HEK293 (cell line): ENCODE measurements at regions not wholly inside any gene's neighbourhood (a gene's known extent, or its start where the extent isn't known, plus 50 kb on each side); places are given as distances from the start of the nearest gene placed in this dataset.

Experiments
- CTCF ChIA-PET: fragments of 350-600 bp; formaldehyde crosslinking; extraction: SDS; loops from one replicate; lab custom pipeline; 2021; ENCODE audit warnings: antibody characterized with exemption; lab: Yijun Ruan, JAX
- POLR2A ChIA-PET: fragments of 300-600 bp; formaldehyde crosslinking; extraction: SDS; loops from one replicate; lab custom pipeline; 2020; ENCODE audit warnings: antibody characterized with exemption, inconsistent platforms; lab: Yijun Ruan, JAX
- H3K27ac ChIP-seq: fragments of 200-500 bp; sonication (Bioruptor generic); 2 replicates; pipeline ENCODE4 v1.5.1; 2014; ENCODE audit warnings: low read depth, low read length, control low read depth, inconsistent platforms; ENCODE audit errors: extremely low read depth
- H3K36me3 ChIP-seq, 2 experiments: fragments of 200-500 bp in 1 of 2; sonication (Bioruptor generic) in 1 of 2; 1 replicate in 1 of 2; 2 replicates in 1 of 2; pipeline ENCODE4 v1.5.1; 2014 to 2017; ENCODE audit warnings: inconsistent platforms in 2 of 2, low read length in 2 of 2; ENCODE audit not compliant: control insufficient read depth in 2 of 2, insufficient read depth in 1 of 2
- H3K4me1 ChIP-seq: fragments of 200-500 bp; sonication (Bioruptor generic); 2 replicates; pipeline ENCODE4 v1.5.1; 2014; ENCODE audit warnings: mild to moderate bottlenecking, low read length, inconsistent platforms; ENCODE audit not compliant: control insufficient read depth, insufficient read depth
- H3K4me3 ChIP-seq: 2 replicates; pipeline ENCODE4 v1.5.1; 2011; ENCODE audit warnings: low read depth, mild to moderate bottlenecking, control low read depth, low read length, moderate library complexity
- H3K9me3 ChIP-seq: fragments of 200-500 bp; sonication (Bioruptor generic); 2 replicates; pipeline ENCODE4 v1.5.1; 2014; ENCODE audit warnings: low read depth, low read length, inconsistent platforms; ENCODE audit not compliant: control insufficient read depth, insufficient read depth
- HOXD13 ChIP-seq: sonication (generic); formaldehyde crosslinking; IDR thresholded peaks from 2 replicates; pipeline ENCODE4 v1.8.0; 2022; ENCODE audit warnings: missing genetic modification reagents, borderline replicate concordance
- INSM2 ChIP-seq: fragments of 450-650 bp; formaldehyde crosslinking; IDR thresholded peaks from 2 replicates; pipeline ENCODE4 v1.5.1; 2016; ENCODE audit warnings: missing biosample characterization, missing genetic modification characterization
- KLF17 ChIP-seq: fragments of 450-650 bp; formaldehyde crosslinking; IDR thresholded peaks from 2 replicates; pipeline ENCODE4 v1.5.1; 2016; ENCODE audit warnings: missing biosample characterization, missing genetic modification characterization
- ZBTB44 ChIP-seq: fragments of 450-650 bp; IDR thresholded peaks from 2 replicates; pipeline ENCODE4 v1.5.1; 2018; ENCODE audit warnings: missing biosample characterization, mild to moderate bottlenecking, missing genetic modification characterization
- ZBTB7A ChIP-seq: fragments of 450-650 bp; formaldehyde crosslinking; IDR thresholded peaks from 2 replicates; pipeline ENCODE4 v1.5.1; 2016; ENCODE audit warnings: low read depth, missing biosample characterization, missing genetic modification characterization
- ZBTB8A ChIP-seq: fragments of 450-650 bp; formaldehyde crosslinking; IDR thresholded peaks from 2 replicates; pipeline ENCODE4 v1.5.1; 2016; ENCODE audit warnings: missing biosample characterization, missing genetic modification characterization
- ZEB2 ChIP-seq: fragments of 450-650 bp; formaldehyde crosslinking; IDR thresholded peaks from 2 replicates; pipeline ENCODE4 v1.5.1; 2016; ENCODE audit warnings: missing biosample characterization, missing genetic modification characterization
- ZNF174 ChIP-seq: fragments of 450-650 bp; formaldehyde crosslinking; IDR thresholded peaks from 2 replicates; pipeline ENCODE4 v1.5.0; 2017; ENCODE audit warnings: missing biosample characterization, mild to moderate bottlenecking, missing genetic modification characterization
- ZNF266 ChIP-seq: fragments of 450-650 bp; formaldehyde crosslinking; IDR thresholded peaks from 2 replicates; pipeline ENCODE4 v1.5.1; 2016; ENCODE audit warnings: missing biosample characterization, missing genetic modification characterization, low read depth
- ZNF274 ChIP-seq, 2 experiments: fragments of 200-500 bp in 1 of 2; fragments of 450-650 bp in 1 of 2; sonication (Bioruptor generic) in 1 of 2; formaldehyde crosslinking in 1 of 2; IDR thresholded peaks; 2 replicates each; pipeline versions ENCODE4 v1.5.1 to v1.6.1; 2014 to 2016; ENCODE audit warnings: borderline replicate concordance in 1 of 2, inconsistent platforms in 1 of 2, low read length in 1 of 2, missing biosample characterization in 1 of 2, missing genetic modification characterization in 1 of 2
- ZNF362 ChIP-seq: fragments of 450-650 bp; formaldehyde crosslinking; IDR thresholded peaks from 2 replicates; pipeline ENCODE4 v1.5.1; 2016; ENCODE audit warnings: missing biosample characterization, missing genetic modification characterization
- ZNF391 ChIP-seq: fragments of 450-650 bp; formaldehyde crosslinking; IDR thresholded peaks from 2 replicates; pipeline ENCODE4 v1.5.1; 2016; ENCODE audit warnings: low read depth, missing biosample characterization, missing genetic modification characterization, borderline replicate concordance
- ZNF398 ChIP-seq: fragments of 450-650 bp; formaldehyde crosslinking; IDR thresholded peaks from 2 replicates; pipeline ENCODE4 v1.5.1; 2017; ENCODE audit warnings: missing biosample characterization, missing genetic modification characterization
- ZNF521 ChIP-seq: fragments of 450-650 bp; formaldehyde crosslinking; IDR thresholded peaks from 2 replicates; pipeline ENCODE4 v1.5.1; 2017; ENCODE audit warnings: missing biosample characterization, mild to moderate bottlenecking, missing genetic modification characterization
- ZNF596 ChIP-seq: fragments of 450-650 bp; IDR thresholded peaks from 2 replicates; pipeline ENCODE4 v1.5.0; 2018; ENCODE audit warnings: missing biosample characterization, mild to moderate bottlenecking, missing genetic modification characterization, moderate library complexity
- ZNF624 ChIP-seq: fragments of 450-650 bp; formaldehyde crosslinking; IDR thresholded peaks from 2 replicates; pipeline ENCODE4 v1.5.1; 2017; ENCODE audit warnings: missing biosample characterization, missing genetic modification characterization
- ZNF747 ChIP-seq: fragments of 450-650 bp; formaldehyde crosslinking; IDR thresholded peaks from 2 replicates; pipeline ENCODE4 v1.5.1; 2016; ENCODE audit warnings: missing biosample characterization, missing genetic modification characterization
- ZXDB ChIP-seq: fragments of 450-650 bp; formaldehyde crosslinking; IDR thresholded peaks from 2 replicates; pipeline ENCODE4 v1.5.1; 2016; ENCODE audit warnings: missing biosample characterization, missing genetic modification characterization

- Histone ChIP-seq H3K27ac (no peak overlapping the region), H3K4me1 (no peaks in the 10 kb centered on the region)
- TF ChIP-seq ZBTB7A (tag by site-specific recombination) (no peak), HOXD13 (CRISPR knock-in tag) (no peak), ZNF362 (no peak), ZNF521 (tag by site-specific recombination) (no peak), INSM2 (no peak), ZNF624 (tag by site-specific recombination) (no peak), ZBTB8A (no peak), ZNF266 (tag by site-specific recombination) (no peak), ZEB2 (tag by site-specific recombination) (no peak), ZBTB44 (tag by site-specific recombination) (no peak), ZNF274 (IDR thresholded peaks at IDR 0.05; ENCODE audit: low read length) (no peak), ZNF274 (tag by site-specific recombination; IDR thresholded peaks at IDR 0.05; ENCODE audit: borderline replicate concordance) (no peak)
- TF ChIP-seq, all 188 proteins: peak for 0
- POLR2A ChIA-PET: no interaction called here
- no peak overlapping the region for H3K4me3 ChIP-seq
- no peaks in the 10 kb centered on the region for H3K9me3 ChIP-seq
- no peaks in the 10 kb centered on the region for H3K36me3 ChIP-seq
- CTCF ChIA-PET: no interaction called here
Observed at GRCh38 chr4:143089847-143090246, 94.9 kb upstream of the USP38 start.

- TF ChIP-seq ZNF398 (no peak), ZNF747 (tag by site-specific recombination) (no peak), KLF17 (no peak), ZNF596 (no peak), ZBTB7A (tag by site-specific recombination) (no peak), ZNF391 (no peak), ZXDB (tag by site-specific recombination) (no peak), ZNF174 (no peak)
- Histone ChIP-seq H3K9me3 (no peaks in the 10 kb centered on the region), H3K36me3 (no peaks in the 10 kb centered on the region), H3K4me1 (no peaks in the 10 kb centered on the region), H3K27ac (no peak overlapping the region), H3K4me3 (no peak overlapping the region)
- CTCF ChIA-PET: interaction anchor here (0.7 kb wide), 1 partner anchor 968 kb away, joined by 4 read pairs; no protein-coding TSS in a partner anchor
- POLR2A ChIA-PET: no interaction called here
Observed at GRCh38 chr4:143091862-143092261, 92.9 kb upstream of the USP38 start.
